GM23338 (cell line): ENCODE measurements at regions not wholly inside any gene's neighbourhood (a gene's known extent, or its start where the extent isn't known, plus 50 kb on each side); places are given as distances from the start of the nearest gene placed in this dataset.

Experiments
- ATAC-seq: fragments of 200-7000 bp; cut with Tn5 transposase; 3 replicates; pipeline ENCODE4 v1.9.1; 2020
- DNase-seq: peaks from one replicate; pipeline ENCODE4 v3.0.0-alpha.2; 2015; ENCODE audit warnings: low spot score
- H2AFZ ChIP-seq: fragments of 200-600 bp; sonication (generic); 2 replicates; pipeline ENCODE4 v1.8.0; 2016; ENCODE audit warnings: antibody characterized with exemption, mild to moderate bottlenecking, moderate library complexity
- H3F3A ChIP-seq: fragments of 200-600 bp; sonication (generic); replicated peaks from 2 replicates; pipeline ENCODE4 v1.8.0; 2017; ENCODE audit warnings: antibody characterized with exemption, mixed run types, low read depth
- H3K27ac ChIP-seq: fragments of 200-600 bp; sonication (generic); 2 replicates; pipeline ENCODE4 v1.6.1; 2016; ENCODE audit warnings: low read depth
- H3K27me3 ChIP-seq: fragments of 200-600 bp; sonication (generic); 2 replicates; pipeline ENCODE4 v1.8.0; 2016; ENCODE audit warnings: mild to moderate bottlenecking, mixed run types, moderate library complexity; ENCODE audit not compliant: insufficient read depth
- H3K36me3 ChIP-seq: fragments of 200-600 bp; sonication (generic); 2 replicates; pipeline ENCODE4 v1.8.0; 2016; ENCODE audit warnings: mild to moderate bottlenecking; ENCODE audit not compliant: insufficient read depth
- H3K4me1 ChIP-seq: fragments of 200-600 bp; sonication (generic); 2 replicates; pipeline ENCODE4 v1.8.0; 2016; ENCODE audit warnings: mild to moderate bottlenecking, moderate library complexity; ENCODE audit not compliant: insufficient read depth
- H3K4me2 ChIP-seq: fragments of 200-600 bp; sonication (generic); 2 replicates; pipeline ENCODE4 v1.7.1; 2017; ENCODE audit warnings: mixed run types
- H3K4me3 ChIP-seq: fragments of 200-600 bp; sonication (generic); 2 replicates; pipeline ENCODE4 v1.6.1; 2016; ENCODE audit warnings: mixed run types
- H3K79me2 ChIP-seq: fragments of 200-600 bp; sonication (generic); replicated peaks from 2 replicates; pipeline ENCODE4 v1.8.0; 2017; ENCODE audit warnings: mild to moderate bottlenecking; ENCODE audit not compliant: insufficient read depth
- H3K9me2 ChIP-seq: fragments of 200-600 bp; sonication (generic); 2 replicates; pipeline ENCODE4 v1.8.0; 2017; ENCODE audit not compliant: insufficient read depth
- H4K20me1 ChIP-seq: fragments of 200-600 bp; sonication (generic); replicated peaks from 2 replicates; pipeline ENCODE4 v1.8.0; 2017; ENCODE audit warnings: mild to moderate bottlenecking; ENCODE audit not compliant: insufficient read depth
- H3K27ac Mint-ChIP-seq: 2 replicates; pipeline ENCODE4 v1.8.0; 2020; ENCODE audit warnings: inconsistent platforms, mild to moderate bottlenecking, moderate library complexity, mixed read lengths
- H3K27me3 Mint-ChIP-seq: 3 replicates; pipeline ENCODE4 v1.8.0; 2022; ENCODE audit warnings: low read depth, mild to moderate bottlenecking, moderate library complexity, mixed read lengths, inconsistent platforms; ENCODE audit not compliant: insufficient read depth, poor library complexity
- H3K36me3 Mint-ChIP-seq: 3 replicates; pipeline ENCODE4 v1.8.0; 2021; ENCODE audit warnings: low read depth, mild to moderate bottlenecking, inconsistent platforms, moderate library complexity, mixed read lengths
- H3K4me1 Mint-ChIP-seq: 3 replicates; pipeline ENCODE4 v1.8.0; 2020; ENCODE audit warnings: mild to moderate bottlenecking, inconsistent platforms, mixed read lengths
- H3K4me3 Mint-ChIP-seq: 3 replicates; pipeline ENCODE4 v1.8.0; 2021; ENCODE audit warnings: moderate library complexity, mild to moderate bottlenecking, inconsistent platforms, mixed read lengths
- H3K9me3 Mint-ChIP-seq: 3 replicates; pipeline ENCODE4 v1.8.0; 2020; ENCODE audit warnings: moderate library complexity, mild to moderate bottlenecking, inconsistent platforms, mixed read lengths
- CREB1 ChIP-seq: fragments of 250-450 bp; sonication (Bioruptor Pico); IDR thresholded peaks from 2 replicates; pipeline ENCODE4 v1.5.0; 2020; ENCODE audit warnings: low read depth, mild to moderate bottlenecking, moderate library complexity
- EZH2 ChIP-seq: fragments of 200-600 bp; sonication (generic); IDR thresholded peaks from one replicate; pipeline ENCODE4 v1.8.0; 2017; ENCODE audit warnings: antibody characterized with exemption, mild to moderate bottlenecking, low read depth; ENCODE audit not compliant: unreplicated experiment
- EZH2phosphoT487 ChIP-seq: fragments of 200-600 bp; sonication (generic); IDR thresholded peaks from one replicate; pipeline ENCODE4 v1.8.1; 2018; ENCODE audit warnings: antibody characterized with exemption; ENCODE audit not compliant: unreplicated experiment
- JUNB ChIP-seq: IDR thresholded peaks from one replicate; pipeline ENCODE4 v1.6.1; 2016; ENCODE audit warnings: antibody characterized with exemption; ENCODE audit not compliant: unreplicated experiment
- NANOG ChIP-seq: IDR thresholded peaks from 2 replicates; pipeline ENCODE4 v1.6.1; 2016; ENCODE audit warnings: antibody characterized with exemption, borderline replicate concordance
- POLR2AphosphoS5 ChIP-seq: IDR thresholded peaks from 2 replicates; pipeline ENCODE4 v1.6.1; 2016; ENCODE audit warnings: antibody characterized with exemption, low read depth
- STAT1 ChIP-seq: IDR thresholded peaks from one replicate; pipeline ENCODE4 v1.6.1; 2016; ENCODE audit warnings: antibody characterized with exemption; ENCODE audit not compliant: unreplicated experiment
- ZNF114 ChIP-seq: fragments of 250-450 bp; sonication (Bioruptor Pico); IDR thresholded peaks from 2 replicates; pipeline ENCODE4 v1.5.0; 2020; ENCODE audit warnings: mild to moderate bottlenecking, moderate library complexity
- ZNF331 ChIP-seq: fragments of 250-450 bp; sonication (Bioruptor Pico); IDR thresholded peaks from 2 replicates; pipeline ENCODE4 v1.5.0; 2020; ENCODE audit warnings: low read depth, mild to moderate bottlenecking, moderate library complexity
- TF ChIP-seq, protein P1 (sequence below), 2 experiments: fragments of 200-600 bp in 1 of 2; sonication (generic) in 1 of 2; conservative IDR thresholded peaks; 2 replicates each; pipeline versions ENCODE4 v1.5.1 to v1.6.1; 2016 to 2017; ENCODE audit warnings: antibody characterized with exemption in 2 of 2, low read depth in 2 of 2, mild to moderate bottlenecking in 2 of 2, moderate library complexity in 1 of 2
- TF ChIP-seq, protein P2 (sequence below): fragments of 250-450 bp; sonication (Bioruptor Pico); IDR thresholded peaks from 2 replicates; pipeline ENCODE4 v1.5.0; 2020; ENCODE audit warnings: mild to moderate bottlenecking, moderate library complexity
- TF ChIP-seq, protein P3 (sequence below): IDR thresholded peaks from one replicate; pipeline ENCODE4 v1.6.1; 2018; ENCODE audit warnings: antibody characterized with exemption; ENCODE audit not compliant: unreplicated experiment
- TF ChIP-seq, protein P4 (sequence below): IDR thresholded peaks from 2 replicates; pipeline ENCODE4 v1.6.1; 2016; ENCODE audit warnings: antibody characterized with exemption

DNA sequence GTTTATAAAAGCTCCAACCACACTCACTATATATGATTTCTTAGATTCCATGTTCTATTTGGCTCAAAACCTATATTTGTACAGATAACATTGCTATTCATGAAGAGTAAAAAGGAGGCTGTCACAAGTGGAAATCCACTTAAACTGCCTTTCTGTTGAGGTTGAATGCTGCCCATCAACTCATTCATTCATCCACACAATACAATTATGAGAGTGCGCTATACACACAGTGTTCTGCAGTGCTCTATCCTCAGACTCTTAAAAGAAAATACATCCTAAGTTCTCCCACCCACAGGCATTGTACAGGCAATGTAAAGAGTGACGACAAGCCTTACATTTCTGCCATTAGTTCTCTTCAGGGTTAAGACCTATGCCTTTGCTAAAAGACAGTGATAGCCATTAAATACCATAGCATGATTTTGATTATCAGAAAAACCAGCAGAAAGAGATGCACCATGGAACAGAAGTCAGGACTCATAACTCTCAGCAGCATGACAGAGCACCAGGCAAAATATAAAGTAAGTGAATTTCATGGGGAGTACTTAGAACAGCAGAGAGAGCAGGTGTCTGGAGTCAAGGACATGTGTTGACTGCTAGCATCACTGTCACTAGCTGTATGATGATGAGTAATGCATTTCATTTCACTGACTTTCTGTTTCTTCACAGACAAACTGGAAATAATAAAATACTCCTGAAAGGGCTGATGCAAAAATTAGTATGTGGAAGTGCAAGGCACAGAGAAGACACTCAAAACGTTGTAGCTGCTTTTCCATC is 218.0 kb downstream of the RBM26 start:
- peaks cover 8% of the 10 kb centered on the region; the same call in 2 of the 3 replicates for H3K4me1 Mint-ChIP-seq
- no peak for TF ChIP-seq POLR2AphosphoS5
- TF ChIP-seq EZH2phosphoT487: no peak
- no peak for TF ChIP-seq NANOG
- TF ChIP-seq CREB1: no peak
- no peak for TF ChIP-seq ZNF114
- TF ChIP-seq JUNB: no peak
- TF ChIP-seq ZNF331 (CRISPR knock-in tag): no peak
- TF ChIP-seq STAT1: no peak
- TF ChIP-seq, protein P1, sequence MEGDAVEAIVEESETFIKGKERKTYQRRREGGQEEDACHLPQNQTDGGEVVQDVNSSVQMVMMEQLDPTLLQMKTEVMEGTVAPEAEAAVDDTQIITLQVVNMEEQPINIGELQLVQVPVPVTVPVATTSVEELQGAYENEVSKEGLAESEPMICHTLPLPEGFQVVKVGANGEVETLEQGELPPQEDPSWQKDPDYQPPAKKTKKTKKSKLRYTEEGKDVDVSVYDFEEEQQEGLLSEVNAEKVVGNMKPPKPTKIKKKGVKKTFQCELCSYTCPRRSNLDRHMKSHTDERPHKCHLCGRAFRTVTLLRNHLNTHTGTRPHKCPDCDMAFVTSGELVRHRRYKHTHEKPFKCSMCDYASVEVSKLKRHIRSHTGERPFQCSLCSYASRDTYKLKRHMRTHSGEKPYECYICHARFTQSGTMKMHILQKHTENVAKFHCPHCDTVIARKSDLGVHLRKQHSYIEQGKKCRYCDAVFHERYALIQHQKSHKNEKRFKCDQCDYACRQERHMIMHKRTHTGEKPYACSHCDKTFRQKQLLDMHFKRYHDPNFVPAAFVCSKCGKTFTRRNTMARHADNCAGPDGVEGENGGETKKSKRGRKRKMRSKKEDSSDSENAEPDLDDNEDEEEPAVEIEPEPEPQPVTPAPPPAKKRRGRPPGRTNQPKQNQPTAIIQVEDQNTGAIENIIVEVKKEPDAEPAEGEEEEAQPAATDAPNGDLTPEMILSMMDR (conservative IDR thresholded peaks at IDR 0.05; ENCODE audit: low read depth in 2 of 2): no peak
- TF ChIP-seq, protein P2, sequence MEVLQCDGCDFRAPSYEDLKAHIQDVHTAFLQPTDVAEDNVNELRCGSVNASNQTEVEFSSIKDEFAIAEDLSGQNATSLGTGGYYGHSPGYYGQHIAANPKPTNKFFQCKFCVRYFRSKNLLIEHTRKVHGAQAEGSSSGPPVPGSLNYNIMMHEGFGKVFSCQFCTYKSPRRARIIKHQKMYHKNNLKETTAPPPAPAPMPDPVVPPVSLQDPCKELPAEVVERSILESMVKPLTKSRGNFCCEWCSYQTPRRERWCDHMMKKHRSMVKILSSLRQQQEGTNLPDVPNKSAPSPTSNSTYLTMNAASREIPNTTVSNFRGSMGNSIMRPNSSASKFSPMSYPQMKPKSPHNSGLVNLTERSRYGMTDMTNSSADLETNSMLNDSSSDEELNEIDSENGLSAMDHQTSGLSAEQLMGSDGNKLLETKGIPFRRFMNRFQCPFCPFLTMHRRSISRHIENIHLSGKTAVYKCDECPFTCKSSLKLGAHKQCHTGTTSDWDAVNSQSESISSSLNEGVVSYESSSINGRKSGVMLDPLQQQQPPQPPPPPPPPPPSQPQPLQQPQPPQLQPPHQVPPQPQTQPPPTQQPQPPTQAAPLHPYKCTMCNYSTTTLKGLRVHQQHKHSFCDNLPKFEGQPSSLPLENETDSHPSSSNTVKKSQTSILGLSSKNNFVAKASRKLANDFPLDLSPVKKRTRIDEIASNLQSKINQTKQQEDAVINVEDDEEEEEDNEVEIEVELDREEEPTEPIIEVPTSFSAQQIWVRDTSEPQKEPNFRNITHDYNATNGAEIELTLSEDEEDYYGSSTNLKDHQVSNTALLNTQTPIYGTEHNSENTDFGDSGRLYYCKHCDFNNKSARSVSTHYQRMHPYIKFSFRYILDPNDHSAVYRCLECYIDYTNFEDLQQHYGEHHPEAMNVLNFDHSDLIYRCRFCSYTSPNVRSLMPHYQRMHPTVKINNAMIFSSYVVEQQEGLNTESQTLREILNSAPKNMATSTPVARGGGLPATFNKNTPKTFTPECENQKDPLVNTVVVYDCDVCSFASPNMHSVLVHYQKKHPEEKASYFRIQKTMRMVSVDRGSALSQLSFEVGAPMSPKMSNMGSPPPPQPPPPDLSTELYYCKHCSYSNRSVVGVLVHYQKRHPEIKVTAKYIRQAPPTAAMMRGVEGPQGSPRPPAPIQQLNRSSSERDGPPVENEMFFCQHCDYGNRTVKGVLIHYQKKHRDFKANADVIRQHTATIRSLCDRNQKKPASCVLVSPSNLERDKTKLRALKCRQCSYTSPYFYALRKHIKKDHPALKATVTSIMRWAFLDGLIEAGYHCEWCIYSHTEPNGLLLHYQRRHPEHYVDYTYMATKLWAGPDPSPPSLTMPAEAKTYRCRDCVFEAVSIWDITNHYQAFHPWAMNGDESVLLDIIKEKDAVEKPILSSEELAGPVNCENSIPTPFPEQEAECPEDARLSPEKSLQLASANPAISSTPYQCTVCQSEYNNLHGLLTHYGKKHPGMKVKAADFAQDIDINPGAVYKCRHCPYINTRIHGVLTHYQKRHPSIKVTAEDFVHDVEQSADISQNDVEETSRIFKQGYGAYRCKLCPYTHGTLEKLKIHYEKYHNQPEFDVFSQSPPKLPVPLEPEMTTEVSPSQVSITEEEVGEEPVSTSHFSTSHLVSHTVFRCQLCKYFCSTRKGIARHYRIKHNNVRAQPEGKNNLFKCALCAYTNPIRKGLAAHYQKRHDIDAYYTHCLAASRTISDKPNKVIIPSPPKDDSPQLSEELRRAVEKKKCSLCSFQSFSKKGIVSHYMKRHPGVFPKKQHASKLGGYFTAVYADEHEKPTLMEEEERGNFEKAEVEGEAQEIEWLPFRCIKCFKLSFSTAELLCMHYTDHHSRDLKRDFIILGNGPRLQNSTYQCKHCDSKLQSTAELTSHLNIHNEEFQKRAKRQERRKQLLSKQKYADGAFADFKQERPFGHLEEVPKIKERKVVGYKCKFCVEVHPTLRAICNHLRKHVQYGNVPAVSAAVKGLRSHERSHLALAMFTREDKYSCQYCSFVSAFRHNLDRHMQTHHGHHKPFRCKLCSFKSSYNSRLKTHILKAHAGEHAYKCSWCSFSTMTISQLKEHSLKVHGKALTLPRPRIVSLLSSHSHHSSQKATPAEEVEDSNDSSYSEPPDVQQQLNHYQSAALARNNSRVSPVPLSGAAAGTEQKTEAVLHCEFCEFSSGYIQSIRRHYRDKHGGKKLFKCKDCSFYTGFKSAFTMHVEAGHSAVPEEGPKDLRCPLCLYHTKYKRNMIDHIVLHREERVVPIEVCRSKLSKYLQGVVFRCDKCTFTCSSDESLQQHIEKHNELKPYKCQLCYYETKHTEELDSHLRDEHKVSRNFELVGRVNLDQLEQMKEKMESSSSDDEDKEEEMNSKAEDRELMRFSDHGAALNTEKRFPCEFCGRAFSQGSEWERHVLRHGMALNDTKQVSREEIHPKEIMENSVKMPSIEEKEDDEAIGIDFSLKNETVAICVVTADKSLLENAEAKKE (CRISPR knock-in tag): no peak
- TF ChIP-seq, protein P3, sequence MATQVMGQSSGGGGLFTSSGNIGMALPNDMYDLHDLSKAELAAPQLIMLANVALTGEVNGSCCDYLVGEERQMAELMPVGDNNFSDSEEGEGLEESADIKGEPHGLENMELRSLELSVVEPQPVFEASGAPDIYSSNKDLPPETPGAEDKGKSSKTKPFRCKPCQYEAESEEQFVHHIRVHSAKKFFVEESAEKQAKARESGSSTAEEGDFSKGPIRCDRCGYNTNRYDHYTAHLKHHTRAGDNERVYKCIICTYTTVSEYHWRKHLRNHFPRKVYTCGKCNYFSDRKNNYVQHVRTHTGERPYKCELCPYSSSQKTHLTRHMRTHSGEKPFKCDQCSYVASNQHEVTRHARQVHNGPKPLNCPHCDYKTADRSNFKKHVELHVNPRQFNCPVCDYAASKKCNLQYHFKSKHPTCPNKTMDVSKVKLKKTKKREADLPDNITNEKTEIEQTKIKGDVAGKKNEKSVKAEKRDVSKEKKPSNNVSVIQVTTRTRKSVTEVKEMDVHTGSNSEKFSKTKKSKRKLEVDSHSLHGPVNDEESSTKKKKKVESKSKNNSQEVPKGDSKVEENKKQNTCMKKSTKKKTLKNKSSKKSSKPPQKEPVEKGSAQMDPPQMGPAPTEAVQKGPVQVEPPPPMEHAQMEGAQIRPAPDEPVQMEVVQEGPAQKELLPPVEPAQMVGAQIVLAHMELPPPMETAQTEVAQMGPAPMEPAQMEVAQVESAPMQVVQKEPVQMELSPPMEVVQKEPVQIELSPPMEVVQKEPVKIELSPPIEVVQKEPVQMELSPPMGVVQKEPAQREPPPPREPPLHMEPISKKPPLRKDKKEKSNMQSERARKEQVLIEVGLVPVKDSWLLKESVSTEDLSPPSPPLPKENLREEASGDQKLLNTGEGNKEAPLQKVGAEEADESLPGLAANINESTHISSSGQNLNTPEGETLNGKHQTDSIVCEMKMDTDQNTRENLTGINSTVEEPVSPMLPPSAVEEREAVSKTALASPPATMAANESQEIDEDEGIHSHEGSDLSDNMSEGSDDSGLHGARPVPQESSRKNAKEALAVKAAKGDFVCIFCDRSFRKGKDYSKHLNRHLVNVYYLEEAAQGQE: no peak
- TF ChIP-seq EZH2: no peak
- TF ChIP-seq, protein P4, sequence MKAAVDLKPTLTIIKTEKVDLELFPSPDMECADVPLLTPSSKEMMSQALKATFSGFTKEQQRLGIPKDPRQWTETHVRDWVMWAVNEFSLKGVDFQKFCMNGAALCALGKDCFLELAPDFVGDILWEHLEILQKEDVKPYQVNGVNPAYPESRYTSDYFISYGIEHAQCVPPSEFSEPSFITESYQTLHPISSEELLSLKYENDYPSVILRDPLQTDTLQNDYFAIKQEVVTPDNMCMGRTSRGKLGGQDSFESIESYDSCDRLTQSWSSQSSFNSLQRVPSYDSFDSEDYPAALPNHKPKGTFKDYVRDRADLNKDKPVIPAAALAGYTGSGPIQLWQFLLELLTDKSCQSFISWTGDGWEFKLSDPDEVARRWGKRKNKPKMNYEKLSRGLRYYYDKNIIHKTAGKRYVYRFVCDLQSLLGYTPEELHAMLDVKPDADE: no peak
- no peaks in the 10 kb centered on the region for H3K27me3 ChIP-seq
- H3K27ac Mint-ChIP-seq: no peak overlapping the region
- H3F3A ChIP-seq: no peaks in the 10 kb centered on the region
- H2AFZ ChIP-seq: no peak overlapping the region
- no peaks in the 10 kb centered on the region for H3K9me3 Mint-ChIP-seq
- H3K4me1 ChIP-seq: no peaks in the 10 kb centered on the region
- DNase-seq (no peak), ATAC-seq (no peak)
- no peaks in the 10 kb centered on the region for H3K79me2 ChIP-seq
- no peaks in the 10 kb centered on the region for H3K36me3 Mint-ChIP-seq
- no peak overlapping the region for H3K4me2 ChIP-seq
- H3K27me3 Mint-ChIP-seq: no peaks in the 10 kb centered on the region
- no peaks in the 10 kb centered on the region; the same call in 1 of the 2 replicates for H3K9me2 ChIP-seq
- no peaks in the 10 kb centered on the region for H3K36me3 ChIP-seq
- H3K4me3 Mint-ChIP-seq: no peak overlapping the region
- H3K4me3 ChIP-seq: no peak overlapping the region
- H4K20me1 ChIP-seq: no peaks in the 10 kb centered on the region
- H3K27ac ChIP-seq: no peak overlapping the region
